A673 (cell line): ENCODE measurements at regions not wholly inside any gene's neighbourhood (a gene's known extent, or its start where the extent isn't known, plus 50 kb on each side); places are given as distances from the start of the nearest gene placed in this dataset.

Experiments
- BruUV-seq: library from RNA; stranded (reverse); fragments of 400-500 nt; replicated peaks from 2 replicates; lab custom pipeline; 2021; lab: Mats Ljungman, UMichigan
- CTCF ChIA-PET: fragments of 300-600 bp; sonication (Branson Sonifier 250); formaldehyde crosslinking; loops from one replicate; lab custom pipeline; 2022; ENCODE audit warnings: antibody characterized with exemption; lab: Charles Lee
- POLR2A ChIA-PET: fragments of 300-600 bp; sonication (Branson Sonifier 250); formaldehyde crosslinking; loops from one replicate; lab custom pipeline; 2022; ENCODE audit warnings: antibody characterized with exemption; ENCODE audit not compliant: low non-redundant PET; lab: Charles Lee
- DNase-seq: peaks from one replicate; pipeline ENCODE4 v3.0.0-alpha.2; 2015; ENCODE audit warnings: low spot score
- H3K27ac ChIP-seq: fragments of 200-600 bp; sonication (generic); 2 replicates; pipeline ENCODE4 v1.5.1; 2016; ENCODE audit warnings: mixed run types, low read depth, mild to moderate bottlenecking, mixed read lengths, antibody characterized with exemption, low read length; ENCODE audit not compliant: poor library complexity, severe bottlenecking
- H3K27me3 ChIP-seq: fragments of 200-600 bp; sonication (generic); replicated peaks from 2 replicates; pipeline ENCODE4 v1.6.1; 2017; ENCODE audit warnings: mixed run types, low read depth, mild to moderate bottlenecking, mixed read lengths, antibody characterized with exemption, low read length; ENCODE audit not compliant: insufficient read depth, poor library complexity
- H3K36me3 ChIP-seq: fragments of 200-600 bp; sonication (generic); 2 replicates; pipeline ENCODE4 v1.6.1; 2016; ENCODE audit warnings: mixed run types, mild to moderate bottlenecking, mixed read lengths, antibody characterized with exemption, low read length; ENCODE audit not compliant: insufficient read depth, poor library complexity, severe bottlenecking
- H3K4me1 ChIP-seq: fragments of 200-600 bp; sonication (generic); 2 replicates; pipeline ENCODE4 v1.6.1; 2017; ENCODE audit warnings: mixed run types, mild to moderate bottlenecking, mixed read lengths, antibody characterized with exemption, low read length; ENCODE audit not compliant: insufficient read depth, poor library complexity, severe bottlenecking
- H3K4me3 ChIP-seq: fragments of 200-600 bp; sonication (generic); 2 replicates; pipeline ENCODE4 v1.5.1; 2016; ENCODE audit warnings: low read depth, mixed run types, mild to moderate bottlenecking, mixed read lengths, low read length; ENCODE audit not compliant: poor library complexity, severe bottlenecking
- H3K9me3 ChIP-seq: fragments of 200-600 bp; sonication (generic); 2 replicates; pipeline ENCODE4 v1.6.1; 2016; ENCODE audit warnings: mixed run types, low read depth, mild to moderate bottlenecking, mixed read lengths, antibody characterized with exemption, low read length; ENCODE audit not compliant: poor library complexity, severe bottlenecking
- CTCF ChIP-seq: fragments of 300-800, 200-600 bp; sonication (generic); conservative IDR thresholded peaks from 2 replicates; pipeline ENCODE4 v1.5.1; 2017; ENCODE audit warnings: low read depth, mild to moderate bottlenecking, antibody characterized with exemption, low read length, moderate library complexity, mixed read lengths
- EZH2 ChIP-seq: fragments of 200-600 bp; sonication (generic); IDR thresholded peaks from 2 replicates; pipeline ENCODE4 v1.6.1; 2017; ENCODE audit warnings: borderline replicate concordance, low read depth, mild to moderate bottlenecking, mixed read lengths, antibody characterized with exemption, low read length; ENCODE audit not compliant: poor library complexity, severe bottlenecking
- intact Hi-C: fragments of 100-400 bp; cut with micrococcal nuclease; formaldehyde crosslinking; loops from one replicate; pipeline ENCODE4 v1.10.0; 2022; ENCODE audit not compliant: unreplicated experiment

GRCh38 chr18:41459656-41460055, 495.4 kb upstream of the PIK3C3 start:
- ChIA-PET POLR2A (no interaction called here), CTCF (no interaction called here)

GRCh38 chr18:41458376-41458775, 496.7 kb upstream of the PIK3C3 start:
- H3K9me3 ChIP-seq = peaks cover 3% of the 10 kb centered on the region
- no TSS peak for BruUV-seq
- ChIA-PET POLR2A (interaction anchor here (0.5 kb wide), 1 partner anchor 1966 kb away, joined by 3 read pairs; no protein-coding TSS in a partner anchor), CTCF (no interaction called here)
- H3K4me1 ChIP-seq = no peaks in the 10 kb centered on the region
- no peak for DNase-seq
- TF ChIP-seq CTCF = no peak
- no peak for TF ChIP-seq EZH2
- H3K27me3 ChIP-seq = no peaks in the 10 kb centered on the region
- intact Hi-C loops = no loop called here
- H3K27ac ChIP-seq = no peak overlapping the region
- H3K4me3 ChIP-seq = no peak overlapping the region
- H3K36me3 ChIP-seq = no peaks in the 10 kb centered on the region

More at GRCh38 chr18:41459656-41460055, 495.4 kb upstream of the PIK3C3 start:
- no TSS peak for BruUV-seq
- no peaks in the 10 kb centered on the region for H3K36me3 ChIP-seq
- TF ChIP-seq CTCF = no peak
- no peak for TF ChIP-seq EZH2
- intact Hi-C loops = no loop called here
- no peaks in the 10 kb centered on the region for H3K4me1 ChIP-seq
- H3K9me3 ChIP-seq = no peaks in the 10 kb centered on the region
- no peak overlapping the region for H3K27ac ChIP-seq
- no peaks in the 10 kb centered on the region for H3K27me3 ChIP-seq
- no peak for DNase-seq
- no peak overlapping the region for H3K4me3 ChIP-seq

GRCh38 chr18:41457765-41458326, 497.2 kb upstream of the PIK3C3 start:
- H3K4me3 ChIP-seq = no peak overlapping the region
- no peaks in the 10 kb centered on the region for H3K36me3 ChIP-seq
- TF ChIP-seq EZH2 (no peak), CTCF (no peak)
- intact Hi-C loops = no loop called here
- POLR2A ChIA-PET = no interaction called here
- no TSS peak for BruUV-seq
- H3K9me3 ChIP-seq = peaks cover 3% of the 10 kb centered on the region
- DNase-seq = no peak
- CTCF ChIA-PET = no interaction called here
- no peaks in the 10 kb centered on the region for H3K4me1 ChIP-seq
- H3K27me3 ChIP-seq = no peaks in the 10 kb centered on the region
- no peak overlapping the region for H3K27ac ChIP-seq
